ENCODE measurements at regions not wholly inside any gene's neighbourhood (a gene's known extent, or its start where the extent isn't known, plus 50 kb on each side); places are given as distances from the start of the nearest gene placed in this dataset.

- DNase-seq (no peak), ATAC-seq (no peak)
- no peak for TF ChIP-seq CTCF (IDR thresholded peaks at IDR 0.05)
- H3K9me3 ChIP-seq = no peaks in the 10 kb centered on the region
- no peak overlapping the region for H3K27ac ChIP-seq
- intact Hi-C loops (cut with DNase I) = no loop called here
- H3K4me3 ChIP-seq = no peak overlapping the region
- no peaks in the 10 kb centered on the region for H3K27me3 ChIP-seq
- no peaks in the 10 kb centered on the region for H3K4me1 ChIP-seq
- H3K36me3 ChIP-seq = no peaks in the 10 kb centered on the region
Measured at GRCh38 chr2:190742431-190742830, 93.5 kb downstream of the NAB1 start.

- H3K27me3 ChIP-seq = no peaks in the 10 kb centered on the region
- H3K9me3 ChIP-seq = no peaks in the 10 kb centered on the region
- H3K36me3 ChIP-seq = no peaks in the 10 kb centered on the region
- H3K27ac ChIP-seq = no peak overlapping the region
- no peak for DNase-seq
- no peaks in the 10 kb centered on the region for H3K4me1 ChIP-seq
- ATAC-seq = no peak
- TF ChIP-seq CTCF (IDR thresholded peaks at IDR 0.05) = no peak
- H3K4me3 ChIP-seq = no peak overlapping the region
- intact Hi-C loops (cut with DNase I) = no loop called here
Measured at GRCh38 chr2:190744041-190744440, 95.2 kb downstream of the NAB1 start.

- no peak for ATAC-seq
- intact Hi-C loops (cut with DNase I) = no loop called here
- no peak for DNase-seq
- no peak for TF ChIP-seq CTCF (IDR thresholded peaks at IDR 0.05)
- H3K36me3 ChIP-seq = no peaks in the 10 kb centered on the region
- H3K27me3 ChIP-seq = no peaks in the 10 kb centered on the region
- no peaks in the 10 kb centered on the region for H3K9me3 ChIP-seq
- H3K4me1 ChIP-seq = no peaks in the 10 kb centered on the region
- H3K4me3 ChIP-seq = no peak overlapping the region
- H3K27ac ChIP-seq = no peak overlapping the region
Measured at GRCh38 chr2:190746971-190747761, 98.3 kb downstream of the NAB1 start.

- H3K9me3 ChIP-seq = no peaks in the 10 kb centered on the region
- ATAC-seq (no peak), DNase-seq (no peak)
- no peaks in the 10 kb centered on the region for H3K27me3 ChIP-seq
- no peak for TF ChIP-seq CTCF (IDR thresholded peaks at IDR 0.05)
- no peaks in the 10 kb centered on the region for H3K4me1 ChIP-seq
- intact Hi-C loops (cut with DNase I) = no loop called here
- H3K4me3 ChIP-seq = no peak overlapping the region
- H3K36me3 ChIP-seq = no peaks in the 10 kb centered on the region
- H3K27ac ChIP-seq = no peak overlapping the region
Measured at GRCh38 chr2:190748966-190749365, 100.1 kb downstream of the NAB1 start.

- Histone ChIP-seq H3K36me3 (no peaks in the 10 kb centered on the region), H3K4me1 (peaks cover 3% of the 10 kb centered on the region), H3K27ac (no peak overlapping the region), H3K27me3 (no peaks in the 10 kb centered on the region), H3K9me3 (no peaks in the 10 kb centered on the region), H3K4me3 (no peak overlapping the region)
- DNase-seq = no peak
- intact Hi-C loops (cut with DNase I) = no loop called here
- no peak for TF ChIP-seq CTCF (IDR thresholded peaks at IDR 0.05)
- ATAC-seq = no peak
Measured at GRCh38 chr2:190755772-190756415, 107.0 kb downstream of the NAB1 start.
